Activated CD8-positive, alpha-beta memory T cell treated with anti-CD3 and anti-CD28 coated beads, Interleukin-2, amount 10 ng/mL, durations not matched to agents 7 days and 5 days (primary cell): ENCODE measurements at regions not wholly inside any gene's neighbourhood (a gene's known extent, or its start where the extent isn't known, plus 50 kb on each side); places are given as distances from the start of the nearest gene placed in this dataset.
A peak's percentile ranks its signal among the peaks of the same experiment; 100 is the strongest.
"Not testable (repeated sequence)": the region's sequence is repeated elsewhere in the genome, so short reads cannot be mapped to it uniquely, and the experiment has no call there.

Experiments used
- ATAC-seq: fragments of 150-1000 bp; cut with Tn5 transposase; one replicate; pipeline ENCODE4 v1.10.0; 2021; ENCODE audit warnings: moderate library complexity
- CTCF ChIA-PET: fragments of 350-600 bp; sonication (Branson Sonifier 250); formaldehyde crosslinking; loops from one replicate; lab custom pipeline; 2021; ENCODE audit warnings: antibody characterized with exemption; lab: Charles Lee
- DNase-seq: peaks from one replicate; pipeline ENCODE4 v3.0.0-alpha.2; 2020
- H3K27ac Mint-ChIP-seq: one replicate; pipeline ENCODE4 v1.8.0; 2021; ENCODE audit warnings: mild to moderate bottlenecking, mixed read lengths
- H3K27me3 Mint-ChIP-seq: one replicate; pipeline ENCODE4 v1.8.0; 2021; ENCODE audit warnings: mixed read lengths
- H3K36me3 Mint-ChIP-seq: one replicate; pipeline ENCODE4 v1.8.0; 2021; ENCODE audit warnings: mild to moderate bottlenecking, mixed read lengths
- H3K4me1 Mint-ChIP-seq: one replicate; pipeline ENCODE4 v1.8.0; 2021; ENCODE audit warnings: mixed read lengths
- H3K4me3 Mint-ChIP-seq: one replicate; pipeline ENCODE4 v1.8.0; 2021; ENCODE audit warnings: mild to moderate bottlenecking, moderate library complexity, mixed read lengths
- H3K9me3 Mint-ChIP-seq: one replicate; pipeline ENCODE4 v1.8.0; 2022; ENCODE audit warnings: low read depth, mixed read lengths

GRCh38 chr2:237000481-237000880 lies 85.2 kb upstream of the COPS8 start:
- Mint-ChIP-seq H3K4me3 (no peak overlapping the region), H3K27me3 (peaks cover 21% of the 10 kb centered on the region), H3K27ac (no peak overlapping the region), H3K4me1 (no peaks in the 10 kb centered on the region), H3K9me3 (no peaks in the 10 kb centered on the region), H3K36me3 (no peaks in the 10 kb centered on the region)
- DNase-seq (no peak), ATAC-seq (no peak)
- CTCF ChIA-PET, result no interaction called here

- DNase-seq, H3K4me1 Mint-ChIP-seq, H3K36me3 Mint-ChIP-seq, CTCF ChIA-PET, H3K27ac Mint-ChIP-seq, H3K4me3 Mint-ChIP-seq, ATAC-seq, H3K9me3 Mint-ChIP-seq, H3K27me3 Mint-ChIP-seq: not testable (repeated sequence)
Measured at GRCh38 chr2:237005341-237005740, 80.3 kb upstream of the COPS8 start.

GRCh38 chr2:237011206-237011795 lies 74.4 kb upstream of the COPS8 start:
- Mint-ChIP-seq H3K9me3 (no peaks in the 10 kb centered on the region), H3K27ac (no peak overlapping the region), H3K36me3 (no peaks in the 10 kb centered on the region), H3K27me3 (peaks cover 5% of the 10 kb centered on the region), H3K4me3 (no peak overlapping the region), H3K4me1 (no peaks in the 10 kb centered on the region)
- no peak for DNase-seq
- ATAC-seq, result no peak
- CTCF ChIA-PET, result no interaction called here

GRCh38 chr2:237012004-237012403 lies 73.7 kb upstream of the COPS8 start:
- Mint-ChIP-seq H3K9me3 (no peaks in the 10 kb centered on the region), H3K4me1 (no peaks in the 10 kb centered on the region), H3K4me3 (no peak overlapping the region), H3K27me3 (peaks cover 5% of the 10 kb centered on the region), H3K27ac (no peak overlapping the region), H3K36me3 (no peaks in the 10 kb centered on the region)
- CTCF ChIA-PET, result no interaction called here
- no peak for DNase-seq
- no peak for ATAC-seq

GRCh38 chr2:237012577-237013267 lies 73.0 kb upstream of the COPS8 start:
- Mint-ChIP-seq H3K4me3 (no peak overlapping the region), H3K9me3 (no peaks in the 10 kb centered on the region), H3K4me1 (no peaks in the 10 kb centered on the region), H3K36me3 (no peaks in the 10 kb centered on the region), H3K27me3 (peaks cover 5% of the 10 kb centered on the region), H3K27ac (no peak overlapping the region)
- no peak for DNase-seq
- CTCF ChIA-PET, result no interaction called here
- no peak for ATAC-seq

- H3K36me3 Mint-ChIP-seq, result no peaks in the 10 kb centered on the region
- no peak overlapping the region for H3K27ac Mint-ChIP-seq
- no peak overlapping the region for H3K4me3 Mint-ChIP-seq
- CTCF ChIA-PET, result interaction anchor here (1.3 kb wide), 1 partner anchor 8 kb away, joined by 4 read pairs; no protein-coding TSS in a partner anchor
- no peaks in the 10 kb centered on the region for H3K4me1 Mint-ChIP-seq
- DNase-seq (no peak), ATAC-seq (no peak)
- H3K27me3 Mint-ChIP-seq, result peaks cover 3% of the 10 kb centered on the region
- no peaks in the 10 kb centered on the region for H3K9me3 Mint-ChIP-seq
Measured at GRCh38 chr2:237016121-237016915, 69.4 kb upstream of the COPS8 start.

- ATAC-seq, result no peak
- H3K27ac Mint-ChIP-seq, result no peak overlapping the region
- H3K36me3 Mint-ChIP-seq, result no peaks in the 10 kb centered on the region
- peaks cover 5% of the 10 kb centered on the region for H3K27me3 Mint-ChIP-seq
- H3K4me3 Mint-ChIP-seq, result no peak overlapping the region
- no peaks in the 10 kb centered on the region for H3K9me3 Mint-ChIP-seq
- no peaks in the 10 kb centered on the region for H3K4me1 Mint-ChIP-seq
- no peak for DNase-seq
- CTCF ChIA-PET, result no interaction called here
Measured at GRCh38 chr2:237020090-237020489, 65.6 kb upstream of the COPS8 start.

- DNase-seq, result no peak
- no peaks in the 10 kb centered on the region for H3K4me1 Mint-ChIP-seq
- CTCF ChIA-PET, result no interaction called here
- no peaks in the 10 kb centered on the region for H3K36me3 Mint-ChIP-seq
- H3K27me3 Mint-ChIP-seq, result peaks cover 5% of the 10 kb centered on the region
- H3K4me3 Mint-ChIP-seq, result no peak overlapping the region
- no peak for ATAC-seq
- H3K27ac Mint-ChIP-seq, result no peak overlapping the region
- no peaks in the 10 kb centered on the region for H3K9me3 Mint-ChIP-seq
Measured at GRCh38 chr2:237022533-237022932, 63.2 kb upstream of the COPS8 start.

- Mint-ChIP-seq H3K27ac (no peak overlapping the region), H3K4me3 (no peak overlapping the region), H3K27me3 (peaks cover 8% of the 10 kb centered on the region), H3K9me3 (no peaks in the 10 kb centered on the region), H3K36me3 (no peaks in the 10 kb centered on the region), H3K4me1 (no peaks in the 10 kb centered on the region)
- DNase-seq (no peak), ATAC-seq (no peak)
- CTCF ChIA-PET, result interaction anchor here (1.2 kb wide), 1 partner anchor 8 kb away, joined by 4 read pairs; no protein-coding TSS in a partner anchor
Measured at GRCh38 chr2:237024255-237024654, 61.4 kb upstream of the COPS8 start.

GRCh38 chr2:237025090-237025865 lies 60.4 kb upstream of the COPS8 start:
- CTCF ChIA-PET, result interaction anchor here (1.2 to 1.4 kb wide), 2 partner anchors 9 to 510 kb away, joined by 3 to 4 read pairs; no protein-coding TSS in a partner anchor
- Mint-ChIP-seq H3K4me1 (no peaks in the 10 kb centered on the region), H3K4me3 (no peak overlapping the region), H3K9me3 (no peaks in the 10 kb centered on the region), H3K27ac (no peak overlapping the region), H3K27me3 (peaks cover 8% of the 10 kb centered on the region), H3K36me3 (no peaks in the 10 kb centered on the region)
- no peak for ATAC-seq
- no peak for DNase-seq

GRCh38 chr2:237026981-237027711 lies 58.5 kb upstream of the COPS8 start:
- CTCF ChIA-PET, result interaction anchor here (1.2 kb wide), 1 partner anchor 514 kb away, joined by 5 read pairs; no protein-coding TSS in a partner anchor
- H3K9me3 Mint-ChIP-seq, result no peaks in the 10 kb centered on the region
- no peak overlapping the region for H3K27ac Mint-ChIP-seq
- no peaks in the 10 kb centered on the region for H3K36me3 Mint-ChIP-seq
- peak; percentile 49 for ATAC-seq
- peaks cover 8% of the 10 kb centered on the region for H3K27me3 Mint-ChIP-seq
- H3K4me3 Mint-ChIP-seq, result no peak overlapping the region
- no peaks in the 10 kb centered on the region for H3K4me1 Mint-ChIP-seq
- peak; percentile 50 for DNase-seq

- Mint-ChIP-seq H3K27me3 (peaks cover 6% of the 10 kb centered on the region), H3K9me3 (no peaks in the 10 kb centered on the region), H3K27ac (no peak overlapping the region), H3K4me1 (no peaks in the 10 kb centered on the region), H3K36me3 (no peaks in the 10 kb centered on the region), H3K4me3 (no peak overlapping the region)
- ATAC-seq, result no peak
- no peak for DNase-seq
- CTCF ChIA-PET, result interaction anchor here (1.2 kb wide), 1 partner anchor 515 kb away, joined by 5 read pairs; no protein-coding TSS in a partner anchor
Measured at GRCh38 chr2:237027712-237028029, 58.0 kb upstream of the COPS8 start.

- no peak overlapping the region for H3K4me3 Mint-ChIP-seq
- peaks cover 13% of the 10 kb centered on the region for H3K27me3 Mint-ChIP-seq
- no peaks in the 10 kb centered on the region for H3K4me1 Mint-ChIP-seq
- DNase-seq (no peak), ATAC-seq (no peak)
- CTCF ChIA-PET, result no interaction called here
- no peak overlapping the region for H3K27ac Mint-ChIP-seq
- no peaks in the 10 kb centered on the region for H3K9me3 Mint-ChIP-seq
- no peaks in the 10 kb centered on the region for H3K36me3 Mint-ChIP-seq
Measured at GRCh38 chr2:237030382-237030781, 55.3 kb upstream of the COPS8 start.
